ENCODE measurements at regions not wholly inside any gene's neighbourhood (a gene's known extent, or its start where the extent isn't known, plus 50 kb on each side); places are given as distances from the start of the nearest gene placed in this dataset.

DNA sequence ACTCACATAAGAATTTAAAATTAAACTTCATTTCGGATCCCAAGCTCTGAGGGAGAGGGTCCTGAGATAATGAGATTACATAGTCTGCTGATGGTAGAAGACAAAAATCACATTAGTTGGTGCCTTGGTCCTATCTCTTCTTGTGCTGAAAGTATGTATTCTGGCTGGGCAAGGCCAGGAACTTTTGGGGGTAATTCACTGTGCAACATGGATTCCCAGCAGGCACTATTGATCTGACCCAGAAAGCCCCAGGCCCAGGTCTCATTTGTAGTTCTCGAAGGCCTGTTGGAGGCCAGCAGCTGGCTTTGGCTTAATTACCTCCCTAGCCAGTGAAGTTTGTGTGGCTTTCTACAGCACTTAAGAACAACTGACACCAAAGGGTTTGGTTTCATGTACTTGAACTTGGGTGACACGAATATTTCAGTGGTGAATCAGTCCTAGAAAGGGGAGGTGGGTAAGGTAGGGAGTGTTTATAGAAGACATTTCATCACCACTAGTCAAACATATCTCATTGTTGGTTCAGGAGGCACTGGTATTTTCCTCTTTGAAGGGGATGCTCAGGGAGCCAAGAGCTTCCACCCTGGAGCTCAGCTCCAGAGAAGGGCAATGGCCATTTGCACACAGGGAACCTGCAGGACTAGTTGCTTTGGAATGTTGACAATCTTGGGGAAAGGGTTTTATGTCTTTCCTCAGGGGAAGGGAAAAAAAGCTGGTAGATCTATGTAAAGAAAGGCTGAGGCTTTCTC is 217.8 kb downstream of the OSR1 start:
- TF ChIP-seq, protein P1, sequence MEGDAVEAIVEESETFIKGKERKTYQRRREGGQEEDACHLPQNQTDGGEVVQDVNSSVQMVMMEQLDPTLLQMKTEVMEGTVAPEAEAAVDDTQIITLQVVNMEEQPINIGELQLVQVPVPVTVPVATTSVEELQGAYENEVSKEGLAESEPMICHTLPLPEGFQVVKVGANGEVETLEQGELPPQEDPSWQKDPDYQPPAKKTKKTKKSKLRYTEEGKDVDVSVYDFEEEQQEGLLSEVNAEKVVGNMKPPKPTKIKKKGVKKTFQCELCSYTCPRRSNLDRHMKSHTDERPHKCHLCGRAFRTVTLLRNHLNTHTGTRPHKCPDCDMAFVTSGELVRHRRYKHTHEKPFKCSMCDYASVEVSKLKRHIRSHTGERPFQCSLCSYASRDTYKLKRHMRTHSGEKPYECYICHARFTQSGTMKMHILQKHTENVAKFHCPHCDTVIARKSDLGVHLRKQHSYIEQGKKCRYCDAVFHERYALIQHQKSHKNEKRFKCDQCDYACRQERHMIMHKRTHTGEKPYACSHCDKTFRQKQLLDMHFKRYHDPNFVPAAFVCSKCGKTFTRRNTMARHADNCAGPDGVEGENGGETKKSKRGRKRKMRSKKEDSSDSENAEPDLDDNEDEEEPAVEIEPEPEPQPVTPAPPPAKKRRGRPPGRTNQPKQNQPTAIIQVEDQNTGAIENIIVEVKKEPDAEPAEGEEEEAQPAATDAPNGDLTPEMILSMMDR (IDR thresholded peaks at IDR 0.05), result no peak
- no peak for TF ChIP-seq POLR2A (IDR thresholded peaks at IDR 0.05)

Data from thyroid gland (tissue), 4 donors.